HCT116 (cell line): ENCODE measurements at regions not wholly inside any gene's neighbourhood (a gene's known extent, or its start where the extent isn't known, plus 50 kb on each side); places are given as distances from the start of the nearest gene placed in this dataset.

Experiments
- ATAC-seq: fragments of 200-7000 bp; cut with Tn5 transposase; 2 replicates; pipeline ENCODE4 v1.9.1; 2020; ENCODE audit warnings: mild to moderate bottlenecking, moderate library complexity
- BruUV-seq: library from RNA; stranded (reverse); fragments of 400-500 nt; replicated peaks from 2 replicates; lab custom pipeline; 2021; lab: Mats Ljungman, UMichigan
- CTCF ChIA-PET: fragments of 300-600 bp; sonication (Branson Sonifier 250); formaldehyde crosslinking; loops from one replicate; lab custom pipeline; 2021; ENCODE audit warnings: antibody characterized with exemption; lab: Charles Lee
- POLR2A ChIA-PET: fragments of 300-600, 350-600 bp; sonication (Branson Sonifier 250); formaldehyde crosslinking; loops from one replicate; lab custom pipeline; 2021; ENCODE audit warnings: antibody characterized with exemption; lab: Charles Lee
- RAD21 ChIA-PET, 2 experiments: fragments of 300-600 bp; sonication (Branson Sonifier 250); formaldehyde crosslinking; loops; one replicate each; lab custom pipeline; 2023; ENCODE audit warnings: low total read pairs in 2 of 2; ENCODE audit not compliant: uncharacterized antibody in 2 of 2, unreplicated experiment in 2 of 2, low non-redundant PET in 1 of 2; lab: Charles Lee
- DNase-seq: peaks from one replicate; pipeline ENCODE4 v3.0.0-alpha.2; 2010; ENCODE audit warnings: low read depth, low spot score
- H2AFZ ChIP-seq: fragments of 200-600 bp; shearing (Covaris generic), sonication (generic); 2 replicates; pipeline ENCODE4 v1.6.1; 2017; ENCODE audit warnings: low read depth, mixed run types, mixed read lengths, antibody characterized with exemption, low read length; ENCODE audit not compliant: poor library complexity, severe bottlenecking
- H3K27ac ChIP-seq: 2 replicates; pipeline ENCODE4 v1.5.1; 2012; ENCODE audit warnings: low read depth, low read length
- H3K27me3 ChIP-seq: fragments of 200-600 bp; sonication (generic); 2 replicates; pipeline ENCODE4 v1.6.1; 2016; ENCODE audit warnings: mixed run types, low read length, mixed read lengths; ENCODE audit not compliant: insufficient read depth
- H3K36me3 ChIP-seq, 2 experiments: fragments of 200-500 bp in 1 of 2; fragments of 200-600 bp in 1 of 2; sonication (Bioruptor generic) in 1 of 2; sonication (generic) in 1 of 2; 2 replicates each; pipeline versions ENCODE4 v1.5.1 to v1.6.1; 2014 to 2016; ENCODE audit warnings: low read length in 2 of 2, inconsistent platforms in 1 of 2, mixed read lengths in 1 of 2, mixed run types in 1 of 2; ENCODE audit not compliant: insufficient read depth in 2 of 2, control insufficient read depth in 1 of 2
- H3K4me1 ChIP-seq, 2 experiments: fragments of 200-600 bp in 1 of 2; sonication (generic) in 1 of 2; 2 replicates each; pipeline versions ENCODE4 v1.5.1 to v1.6.1; 2012 to 2017; ENCODE audit warnings: low read length in 2 of 2, inconsistent platforms in 1 of 2, mild to moderate bottlenecking in 1 of 2, mixed read lengths in 1 of 2, mixed run types in 1 of 2, moderate library complexity in 1 of 2; ENCODE audit not compliant: insufficient read depth in 2 of 2, control insufficient read depth in 1 of 2
- H3K4me2 ChIP-seq: fragments of 200-600 bp; sonication (generic); 2 replicates; pipeline ENCODE4 v1.6.1; 2017; ENCODE audit warnings: mixed run types, low read length, mixed read lengths
- H3K4me3 ChIP-seq, 2 experiments: fragments of 200-600 bp in 1 of 2; sonication (generic) in 1 of 2; replicated peaks in 1 of 2; 2 replicates each; pipeline ENCODE4 v1.5.1; 2011 to 2016; ENCODE audit warnings: low read length in 2 of 2, control low read depth in 1 of 2, low read depth in 1 of 2, mild to moderate bottlenecking in 1 of 2, mixed read lengths in 1 of 2, mixed run types in 1 of 2
- H3K79me2 ChIP-seq: fragments of 200-600 bp; sonication (generic); 2 replicates; pipeline ENCODE4 v1.6.1; 2017; ENCODE audit warnings: mild to moderate bottlenecking, mixed run types, low read length, moderate library complexity, mixed read lengths; ENCODE audit not compliant: insufficient read depth
- H3K9ac ChIP-seq: fragments of 200-600 bp; sonication (generic); 2 replicates; pipeline ENCODE4 v1.6.1; 2016; ENCODE audit warnings: low read length, mixed read lengths
- H3K9me2 ChIP-seq: fragments of 200-600 bp; sonication (generic), shearing (Covaris generic); 2 replicates; pipeline ENCODE4 v1.6.1; 2017; ENCODE audit warnings: mixed run types, mild to moderate bottlenecking, moderate library complexity; ENCODE audit not compliant: insufficient read depth
- H3K9me3 ChIP-seq, 2 experiments: fragments of 200-500 bp in 1 of 2; fragments of 200-600 bp in 1 of 2; sonication (Bioruptor generic) in 1 of 2; sonication (generic) in 1 of 2; 2 replicates each; pipeline ENCODE4 v1.6.1; 2014 to 2017; ENCODE audit warnings: low read length in 2 of 2, mixed read lengths in 2 of 2, inconsistent platforms in 1 of 2, low read depth in 1 of 2, mild to moderate bottlenecking in 1 of 2, mixed run types in 1 of 2, moderate library complexity in 1 of 2; ENCODE audit not compliant: control insufficient read depth in 1 of 2, insufficient read depth in 1 of 2
- H4K20me1 ChIP-seq: fragments of 200-600 bp; sonication (generic), shearing (Covaris generic); 2 replicates; pipeline ENCODE4 v1.6.1; 2017; ENCODE audit warnings: mixed run types, mild to moderate bottlenecking, moderate library complexity; ENCODE audit not compliant: insufficient read depth
- EGR1 ChIP-seq: IDR thresholded peaks from 2 replicates; pipeline ENCODE4 v1.6.1; 2012; ENCODE audit warnings: low read depth
- ELF1 ChIP-seq: IDR thresholded peaks from 2 replicates; pipeline ENCODE4 v1.6.1; 2012; ENCODE audit warnings: low read depth, borderline replicate concordance
- EZH2 ChIP-seq: fragments of 200-600 bp; sonication (generic); IDR thresholded peaks from 2 replicates; pipeline ENCODE4 v1.6.1; 2017; ENCODE audit warnings: antibody characterized with exemption, mixed run types
- POLR2A ChIP-seq: IDR thresholded peaks from 2 replicates; pipeline ENCODE4 v1.7.0; 2011; ENCODE audit warnings: borderline replicate concordance; ENCODE audit not compliant: insufficient read depth, insufficient read length; ENCODE audit errors: extremely low read depth
- POLR2AphosphoS5 ChIP-seq: IDR thresholded peaks from 2 replicates; pipeline ENCODE4 v1.6.1; 2011; ENCODE audit warnings: mild to moderate bottlenecking, low read depth, low read length, moderate library complexity
- SIN3A ChIP-seq: IDR thresholded peaks from 2 replicates; pipeline ENCODE4 v1.6.1; 2012; ENCODE audit warnings: low read depth
- SRF ChIP-seq: IDR thresholded peaks from 2 replicates; pipeline ENCODE4 v1.6.1; 2012; ENCODE audit warnings: low read depth
- TCF7L2 ChIP-seq: IDR thresholded peaks from 2 replicates; pipeline ENCODE4 v1.7.0; 2011; ENCODE audit warnings: borderline replicate concordance, inconsistent platforms; ENCODE audit not compliant: insufficient read depth, insufficient read length; ENCODE audit errors: extremely low read depth
- ZNF274 ChIP-seq: fragments of 200-500 bp; sonication (Bioruptor generic); IDR thresholded peaks from 2 replicates; pipeline ENCODE4 v1.6.1; 2014; ENCODE audit warnings: mild to moderate bottlenecking, low read depth, low read length, inconsistent platforms
- intact Hi-C: fragments of 100-400 bp; cut with micrococcal nuclease; formaldehyde crosslinking; loops from 2 replicates; pipeline ENCODE4 v1.10.0; 2022
- TF ChIP-seq, protein P1 (sequence below): IDR thresholded peaks from 2 replicates; pipeline ENCODE4 v1.6.1; 2012; ENCODE audit warnings: low read depth
- TF ChIP-seq, protein P2 (sequence below): IDR thresholded peaks from 2 replicates; pipeline ENCODE4 v1.6.1; 2011; ENCODE audit warnings: mild to moderate bottlenecking, low read length, moderate library complexity; ENCODE audit not compliant: insufficient replicate concordance; ENCODE audit errors: extremely low read depth
- TF ChIP-seq, protein P3 (sequence below), 3 experiments: fragments of 200-600 bp in 1 of 3; sonication (generic) in 1 of 3; IDR thresholded peaks in 2 of 3; conservative IDR thresholded peaks in 1 of 3; 2 replicates each; pipeline ENCODE4 v1.5.1; 2012 to 2017; ENCODE audit warnings: low read depth in 2 of 3, low read length in 2 of 3, antibody characterized with exemption in 1 of 3, borderline replicate concordance in 1 of 3, control low read depth in 1 of 3, mild to moderate bottlenecking in 1 of 3, mixed read lengths in 1 of 3, mixed run types in 1 of 3, moderate library complexity in 1 of 3; ENCODE audit not compliant: insufficient read depth in 1 of 3

DNA sequence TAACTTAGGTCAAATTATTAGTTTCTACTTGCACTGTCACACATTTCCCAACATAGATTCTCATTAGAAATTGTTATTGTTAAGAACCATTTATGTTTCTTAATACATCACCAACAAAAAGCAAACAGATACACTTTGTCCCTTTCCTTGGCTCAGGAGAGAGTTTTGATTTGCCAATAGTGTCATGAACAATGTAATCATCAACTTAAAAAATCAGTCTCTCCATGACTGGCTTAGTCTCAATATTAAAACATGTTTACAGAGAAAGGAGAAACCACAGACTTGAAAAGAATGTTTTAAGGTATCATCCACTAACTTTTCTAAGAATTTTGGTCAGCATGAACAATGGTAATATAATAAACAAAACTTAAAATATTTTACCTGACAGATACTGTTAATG is 416.5 kb upstream of the KCNH7 start:
- Histone ChIP-seq H3K9ac (no peak overlapping the region), H3K4me2 (no peak overlapping the region), H3K79me2 (no peaks in the 10 kb centered on the region), H3K9me3 (no peaks in the 10 kb centered on the region), H3K27me3 (peaks cover 8% of the 10 kb centered on the region; the same call in 1 of the 2 replicates), H3K36me3 (no peaks in the 10 kb centered on the region; a peak in 1 of 4 replicates), H2AFZ (no peak overlapping the region), H3K4me3 (no peak overlapping the region), H3K9me2 (no peaks in the 10 kb centered on the region), H4K20me1 (no peaks in the 10 kb centered on the region), H3K4me1 (no peaks in the 10 kb centered on the region), H3K27ac (no peak overlapping the region)
- ChIA-PET CTCF (no interaction called here), RAD21 (no interaction called here), POLR2A (no interaction called here)
- BruUV-seq: no TSS peak
- intact Hi-C loops: no loop called here
- no peak for DNase-seq
- no peak for ATAC-seq
- TF ChIP-seq TCF7L2 (no peak), SRF (no peak)

DNA sequence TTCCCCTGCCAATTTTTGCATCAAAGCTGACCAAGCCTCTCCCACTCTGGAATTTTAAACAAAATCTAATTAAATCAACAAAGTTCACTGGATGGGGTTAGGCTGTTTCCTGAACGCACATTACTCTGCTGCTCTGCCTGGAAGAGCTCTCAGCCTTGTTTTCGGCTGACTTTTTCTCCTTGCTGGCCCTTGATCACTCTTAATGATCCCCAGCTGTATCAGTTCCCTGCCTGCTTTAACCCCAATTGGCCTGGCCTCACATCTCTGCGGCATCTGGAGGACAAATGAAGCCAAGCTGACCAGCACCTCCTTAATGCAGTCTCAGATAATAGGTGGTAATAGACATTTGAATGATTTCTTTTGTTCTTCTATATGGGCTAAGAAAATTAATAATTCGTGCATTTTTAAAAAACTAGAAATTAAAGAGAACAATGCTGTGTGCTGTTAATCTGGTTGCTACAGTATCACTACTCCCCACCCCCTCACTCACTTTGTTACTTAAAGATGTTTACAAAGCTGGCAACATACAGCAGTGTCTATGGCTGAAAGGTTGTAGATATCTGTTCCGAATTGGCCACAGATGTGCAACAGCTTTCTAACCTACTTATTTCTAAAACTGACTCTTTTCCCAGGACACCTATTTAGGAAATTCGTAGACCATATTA is 415.2 kb upstream of the KCNH7 start:
- Histone ChIP-seq H3K4me1 (no peaks in the 10 kb centered on the region), H3K4me3 (no peak overlapping the region), H3K27me3 (no peaks in the 10 kb centered on the region), H3K27ac (no peak overlapping the region), H2AFZ (no peak overlapping the region), H3K9me3 (no peaks in the 10 kb centered on the region), H3K36me3 (no peaks in the 10 kb centered on the region; a peak in 1 of 4 replicates), H3K9me2 (no peaks in the 10 kb centered on the region), H3K4me2 (no peak overlapping the region), H3K9ac (no peak overlapping the region), H4K20me1 (no peaks in the 10 kb centered on the region), H3K79me2 (no peaks in the 10 kb centered on the region)
- ChIA-PET POLR2A (no interaction called here), CTCF (no interaction called here), RAD21 (no interaction called here)
- DNase-seq (no peak), ATAC-seq (no peak)
- BruUV-seq: no TSS peak
- intact Hi-C loops: no loop called here
- TF ChIP-seq POLR2AphosphoS5 (no peak), EGR1 (no peak), EZH2 (no peak), POLR2A (no peak), ZNF274 (no peak), SIN3A (no peak), ELF1 (no peak)
- TF ChIP-seq, protein P1, sequence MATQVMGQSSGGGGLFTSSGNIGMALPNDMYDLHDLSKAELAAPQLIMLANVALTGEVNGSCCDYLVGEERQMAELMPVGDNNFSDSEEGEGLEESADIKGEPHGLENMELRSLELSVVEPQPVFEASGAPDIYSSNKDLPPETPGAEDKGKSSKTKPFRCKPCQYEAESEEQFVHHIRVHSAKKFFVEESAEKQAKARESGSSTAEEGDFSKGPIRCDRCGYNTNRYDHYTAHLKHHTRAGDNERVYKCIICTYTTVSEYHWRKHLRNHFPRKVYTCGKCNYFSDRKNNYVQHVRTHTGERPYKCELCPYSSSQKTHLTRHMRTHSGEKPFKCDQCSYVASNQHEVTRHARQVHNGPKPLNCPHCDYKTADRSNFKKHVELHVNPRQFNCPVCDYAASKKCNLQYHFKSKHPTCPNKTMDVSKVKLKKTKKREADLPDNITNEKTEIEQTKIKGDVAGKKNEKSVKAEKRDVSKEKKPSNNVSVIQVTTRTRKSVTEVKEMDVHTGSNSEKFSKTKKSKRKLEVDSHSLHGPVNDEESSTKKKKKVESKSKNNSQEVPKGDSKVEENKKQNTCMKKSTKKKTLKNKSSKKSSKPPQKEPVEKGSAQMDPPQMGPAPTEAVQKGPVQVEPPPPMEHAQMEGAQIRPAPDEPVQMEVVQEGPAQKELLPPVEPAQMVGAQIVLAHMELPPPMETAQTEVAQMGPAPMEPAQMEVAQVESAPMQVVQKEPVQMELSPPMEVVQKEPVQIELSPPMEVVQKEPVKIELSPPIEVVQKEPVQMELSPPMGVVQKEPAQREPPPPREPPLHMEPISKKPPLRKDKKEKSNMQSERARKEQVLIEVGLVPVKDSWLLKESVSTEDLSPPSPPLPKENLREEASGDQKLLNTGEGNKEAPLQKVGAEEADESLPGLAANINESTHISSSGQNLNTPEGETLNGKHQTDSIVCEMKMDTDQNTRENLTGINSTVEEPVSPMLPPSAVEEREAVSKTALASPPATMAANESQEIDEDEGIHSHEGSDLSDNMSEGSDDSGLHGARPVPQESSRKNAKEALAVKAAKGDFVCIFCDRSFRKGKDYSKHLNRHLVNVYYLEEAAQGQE: no peak
- TF ChIP-seq, protein P2, sequence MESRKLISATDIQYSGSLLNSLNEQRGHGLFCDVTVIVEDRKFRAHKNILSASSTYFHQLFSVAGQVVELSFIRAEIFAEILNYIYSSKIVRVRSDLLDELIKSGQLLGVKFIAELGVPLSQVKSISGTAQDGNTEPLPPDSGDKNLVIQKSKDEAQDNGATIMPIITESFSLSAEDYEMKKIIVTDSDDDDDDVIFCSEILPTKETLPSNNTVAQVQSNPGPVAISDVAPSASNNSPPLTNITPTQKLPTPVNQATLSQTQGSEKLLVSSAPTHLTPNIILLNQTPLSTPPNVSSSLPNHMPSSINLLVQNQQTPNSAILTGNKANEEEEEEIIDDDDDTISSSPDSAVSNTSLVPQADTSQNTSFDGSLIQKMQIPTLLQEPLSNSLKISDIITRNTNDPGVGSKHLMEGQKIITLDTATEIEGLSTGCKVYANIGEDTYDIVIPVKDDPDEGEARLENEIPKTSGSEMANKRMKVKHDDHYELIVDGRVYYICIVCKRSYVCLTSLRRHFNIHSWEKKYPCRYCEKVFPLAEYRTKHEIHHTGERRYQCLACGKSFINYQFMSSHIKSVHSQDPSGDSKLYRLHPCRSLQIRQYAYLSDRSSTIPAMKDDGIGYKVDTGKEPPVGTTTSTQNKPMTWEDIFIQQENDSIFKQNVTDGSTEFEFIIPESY: no peak
- TF ChIP-seq, protein P3, sequence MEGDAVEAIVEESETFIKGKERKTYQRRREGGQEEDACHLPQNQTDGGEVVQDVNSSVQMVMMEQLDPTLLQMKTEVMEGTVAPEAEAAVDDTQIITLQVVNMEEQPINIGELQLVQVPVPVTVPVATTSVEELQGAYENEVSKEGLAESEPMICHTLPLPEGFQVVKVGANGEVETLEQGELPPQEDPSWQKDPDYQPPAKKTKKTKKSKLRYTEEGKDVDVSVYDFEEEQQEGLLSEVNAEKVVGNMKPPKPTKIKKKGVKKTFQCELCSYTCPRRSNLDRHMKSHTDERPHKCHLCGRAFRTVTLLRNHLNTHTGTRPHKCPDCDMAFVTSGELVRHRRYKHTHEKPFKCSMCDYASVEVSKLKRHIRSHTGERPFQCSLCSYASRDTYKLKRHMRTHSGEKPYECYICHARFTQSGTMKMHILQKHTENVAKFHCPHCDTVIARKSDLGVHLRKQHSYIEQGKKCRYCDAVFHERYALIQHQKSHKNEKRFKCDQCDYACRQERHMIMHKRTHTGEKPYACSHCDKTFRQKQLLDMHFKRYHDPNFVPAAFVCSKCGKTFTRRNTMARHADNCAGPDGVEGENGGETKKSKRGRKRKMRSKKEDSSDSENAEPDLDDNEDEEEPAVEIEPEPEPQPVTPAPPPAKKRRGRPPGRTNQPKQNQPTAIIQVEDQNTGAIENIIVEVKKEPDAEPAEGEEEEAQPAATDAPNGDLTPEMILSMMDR (IDR thresholded peaks at IDR 0.05 in 2 of 3, conservative IDR thresholded peaks at IDR 0.05 in 1 of 3; ENCODE audit: borderline replicate concordance in 1 of 3, insufficient read depth in 1 of 3, low read depth in 2 of 3, low read length in 2 of 3): no peak
